ENCODE measurements at regions not wholly inside any gene's neighbourhood (a gene's known extent, or its start where the extent isn't known, plus 50 kb on each side); places are given as distances from the start of the nearest gene placed in this dataset.

DNA sequence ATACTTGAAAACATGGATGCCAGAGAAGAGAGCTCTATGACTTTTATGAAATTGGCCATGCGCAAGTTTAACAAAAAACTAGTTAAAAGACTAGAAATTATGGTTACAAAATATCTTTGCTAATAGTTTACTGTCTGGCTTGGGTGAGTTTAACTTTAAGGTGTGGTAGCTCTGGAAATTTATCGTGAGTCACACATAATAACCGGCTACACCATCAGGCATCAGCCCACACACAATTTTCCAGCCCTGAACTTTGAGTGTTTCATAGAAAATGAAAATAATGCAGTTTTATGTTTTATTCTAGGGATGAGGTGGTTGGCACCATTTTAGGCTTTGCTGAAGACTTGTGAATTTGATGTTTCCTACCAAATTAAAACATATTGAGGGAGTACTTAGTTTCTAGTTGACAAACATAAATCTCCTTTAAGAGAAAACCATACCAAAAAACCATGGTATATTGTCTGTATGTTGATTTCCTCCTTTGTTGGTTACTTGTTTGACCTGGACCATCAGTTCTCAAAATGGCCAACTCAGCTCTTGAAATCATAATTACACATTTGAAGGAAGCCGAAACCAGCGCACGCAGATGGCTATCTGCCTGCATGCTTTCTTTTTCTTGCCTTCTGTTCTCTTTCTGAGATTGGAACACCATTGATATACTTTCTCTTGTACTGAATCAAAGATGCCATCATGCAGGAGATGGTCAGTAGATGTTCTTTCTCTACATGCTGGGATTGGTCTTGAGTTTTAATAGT is 125.1 kb downstream of the AKAP11 start:
- TF ChIP-seq, protein P1, sequence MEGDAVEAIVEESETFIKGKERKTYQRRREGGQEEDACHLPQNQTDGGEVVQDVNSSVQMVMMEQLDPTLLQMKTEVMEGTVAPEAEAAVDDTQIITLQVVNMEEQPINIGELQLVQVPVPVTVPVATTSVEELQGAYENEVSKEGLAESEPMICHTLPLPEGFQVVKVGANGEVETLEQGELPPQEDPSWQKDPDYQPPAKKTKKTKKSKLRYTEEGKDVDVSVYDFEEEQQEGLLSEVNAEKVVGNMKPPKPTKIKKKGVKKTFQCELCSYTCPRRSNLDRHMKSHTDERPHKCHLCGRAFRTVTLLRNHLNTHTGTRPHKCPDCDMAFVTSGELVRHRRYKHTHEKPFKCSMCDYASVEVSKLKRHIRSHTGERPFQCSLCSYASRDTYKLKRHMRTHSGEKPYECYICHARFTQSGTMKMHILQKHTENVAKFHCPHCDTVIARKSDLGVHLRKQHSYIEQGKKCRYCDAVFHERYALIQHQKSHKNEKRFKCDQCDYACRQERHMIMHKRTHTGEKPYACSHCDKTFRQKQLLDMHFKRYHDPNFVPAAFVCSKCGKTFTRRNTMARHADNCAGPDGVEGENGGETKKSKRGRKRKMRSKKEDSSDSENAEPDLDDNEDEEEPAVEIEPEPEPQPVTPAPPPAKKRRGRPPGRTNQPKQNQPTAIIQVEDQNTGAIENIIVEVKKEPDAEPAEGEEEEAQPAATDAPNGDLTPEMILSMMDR (IDR thresholded peaks at IDR 0.05; ENCODE audit: low read depth, low read length, missing control alignments), result no peak
- H3K4me3 ChIP-seq (replicated peaks; ENCODE audit: low read depth, low read length), result no peak overlapping the region
- DNase-seq (ENCODE audit: extremely low read depth, low read depth), result no peak

DNA sequence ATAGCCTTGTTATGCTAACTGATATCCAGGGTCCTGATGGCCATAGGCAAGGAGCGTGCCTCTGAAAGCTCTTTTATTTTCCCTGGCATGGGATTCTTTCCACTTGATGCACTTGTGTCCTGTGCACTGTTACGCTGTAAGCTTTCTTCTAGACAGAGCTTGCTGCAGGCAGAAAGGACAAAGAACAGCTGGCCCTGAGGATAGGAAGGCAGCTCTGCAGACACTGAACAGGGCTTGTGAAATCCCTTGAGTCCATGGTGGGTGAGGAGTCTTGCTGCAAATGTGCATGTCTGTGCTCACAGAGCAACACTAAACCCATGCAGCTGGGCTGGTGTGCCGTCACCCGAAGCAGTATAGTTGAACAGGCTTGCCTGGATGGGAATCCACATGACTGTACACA is 126.6 kb downstream of the AKAP11 start:
- H3K4me3 ChIP-seq (replicated peaks; ENCODE audit: low read depth, low read length), result no peak overlapping the region
- no peak for DNase-seq (ENCODE audit: extremely low read depth, low read depth)
- TF ChIP-seq, protein P1 (IDR thresholded peaks at IDR 0.05; ENCODE audit: low read depth, low read length, missing control alignments), result no peak

DNA sequence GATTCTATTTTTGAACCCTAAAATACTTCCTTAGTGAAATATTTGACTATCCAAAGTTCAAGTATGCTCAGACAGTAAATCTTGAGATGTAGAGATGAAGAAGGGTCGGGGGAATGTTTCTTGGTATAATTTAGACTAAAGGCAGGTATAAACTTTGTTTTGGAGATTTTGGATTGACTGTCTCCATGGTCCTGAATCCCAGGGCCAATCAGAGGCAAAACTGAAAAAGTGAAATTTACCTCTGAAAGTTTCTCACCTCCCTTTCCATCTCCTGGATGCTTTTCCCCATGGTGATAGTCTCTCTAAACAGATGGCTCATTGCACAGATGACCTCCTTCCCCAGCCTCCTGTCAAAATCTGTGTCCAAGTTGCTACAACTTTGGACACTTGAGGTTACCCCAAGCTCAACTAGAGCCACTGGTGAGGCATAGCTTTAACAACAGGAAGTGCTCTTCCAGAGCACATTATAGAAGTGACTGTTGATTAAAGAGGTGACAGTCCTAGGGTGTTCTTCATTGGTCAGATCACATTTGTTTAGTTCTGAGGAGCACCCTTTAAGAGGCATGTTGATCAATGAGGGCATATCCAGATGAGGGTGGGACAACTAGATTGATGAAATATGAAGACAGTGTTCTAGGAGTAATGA is 128.4 kb downstream of the AKAP11 start:
- no peak overlapping the region for H3K4me3 ChIP-seq (replicated peaks; ENCODE audit: low read depth, low read length)
- DNase-seq (ENCODE audit: extremely low read depth, low read depth), result no peak
- TF ChIP-seq, protein P1 (IDR thresholded peaks at IDR 0.05; ENCODE audit: low read depth, low read length, missing control alignments), result no peak

DNA sequence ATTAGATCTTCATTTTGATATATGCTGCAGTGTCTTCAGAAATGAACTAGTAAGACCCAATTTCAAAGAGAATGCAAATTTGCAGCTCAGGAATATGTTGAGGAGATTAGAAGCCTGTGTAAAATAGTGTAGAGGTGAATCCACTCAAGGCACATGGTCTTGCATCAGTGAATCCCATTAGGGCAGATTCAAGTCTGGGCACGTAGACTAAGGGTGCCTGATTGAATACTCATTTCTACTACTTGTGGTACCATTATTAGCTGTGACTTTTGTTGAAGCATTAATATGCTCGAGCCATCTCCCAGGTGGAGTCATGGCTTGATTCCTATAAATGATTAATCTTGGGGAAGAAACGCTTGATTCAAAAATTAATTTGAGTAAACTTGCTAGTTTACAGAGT is 129.4 kb downstream of the AKAP11 start:
- TF ChIP-seq, protein P1 (IDR thresholded peaks at IDR 0.05; ENCODE audit: low read depth, low read length, missing control alignments), result no peak

DNA sequence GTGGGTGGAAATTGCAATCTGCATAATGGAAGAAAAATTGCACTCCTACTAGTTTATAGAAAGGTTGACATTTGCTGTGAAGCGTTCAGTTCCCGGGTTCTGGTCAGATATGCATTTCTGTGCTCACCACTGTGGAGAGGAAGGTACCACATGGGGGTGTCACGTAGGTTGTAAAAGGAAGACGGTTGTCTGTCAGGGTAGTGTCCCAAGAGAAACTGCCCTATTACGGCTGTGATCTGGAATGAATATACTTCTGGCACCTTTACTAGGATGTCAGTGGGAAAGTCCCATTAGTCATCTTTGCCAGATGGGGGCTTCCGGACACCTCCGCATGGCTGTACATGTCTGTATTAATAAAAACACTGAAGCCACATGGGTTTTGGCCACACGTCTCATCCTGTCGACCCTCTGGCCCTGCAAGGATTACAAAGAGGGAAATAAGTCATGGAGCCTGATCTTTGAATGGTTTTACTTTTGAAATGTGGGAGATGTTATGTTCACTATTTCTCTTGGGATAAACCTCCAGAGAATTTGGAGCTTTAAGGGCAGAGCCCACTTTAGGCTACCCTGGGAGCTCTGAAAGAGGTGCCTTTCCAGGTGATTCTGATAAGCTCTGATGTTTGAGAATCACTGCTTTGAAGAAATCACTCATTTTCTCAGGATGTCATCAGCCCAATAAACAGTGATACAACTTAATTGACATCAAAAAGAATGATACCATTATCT is 133.9 kb downstream of the AKAP11 start:
- no peak overlapping the region for H3K4me3 ChIP-seq (replicated peaks; ENCODE audit: low read depth, low read length)
- peak; percentile 52 for DNase-seq (ENCODE audit: extremely low read depth, low read depth)
- TF ChIP-seq, protein P1 (IDR thresholded peaks at IDR 0.05; ENCODE audit: low read depth, low read length, missing control alignments), result no peak

More for the DNA sequence above, 129.4 kb downstream of the AKAP11 start:
- no peak for DNase-seq (ENCODE audit: extremely low read depth, low read depth)
- H3K4me3 ChIP-seq (replicated peaks; ENCODE audit: low read depth, low read length), result no peak overlapping the region

DNA sequence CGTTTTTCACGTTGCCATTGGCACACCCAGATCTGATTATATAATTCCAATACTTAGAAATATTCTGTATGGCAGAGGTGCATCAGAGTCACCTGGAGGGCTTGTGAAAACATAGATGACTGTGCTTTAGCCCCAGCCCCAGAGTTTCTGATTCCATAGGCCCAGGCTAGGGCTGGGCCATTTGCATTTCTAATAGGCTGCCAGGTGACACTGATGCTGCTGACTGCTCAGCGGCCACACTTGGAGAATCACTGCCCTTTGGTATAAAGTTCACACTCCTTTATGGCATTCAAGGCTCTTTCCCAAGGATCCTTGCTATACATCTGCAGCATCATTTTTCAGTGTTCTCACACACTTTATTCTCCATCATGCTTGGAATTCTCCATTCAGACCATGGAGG is 137.1 kb downstream of the AKAP11 start:
- no peak for DNase-seq (ENCODE audit: extremely low read depth, low read depth)
- no peak overlapping the region for H3K4me3 ChIP-seq (replicated peaks; ENCODE audit: low read depth, low read length)

More for the DNA sequence above, 137.1 kb downstream of the AKAP11 start:
- TF ChIP-seq, protein P1 (IDR thresholded peaks at IDR 0.05; ENCODE audit: low read depth, low read length, missing control alignments), result no peak

Data from HFF-Myc (cell line).